Adipocyte (in vitro differentiated cells): ENCODE measurements at regions not wholly inside any gene's neighbourhood (a gene's known extent, or its start where the extent isn't known, plus 50 kb on each side); places are given as distances from the start of the nearest gene placed in this dataset.

Experiments
- DNase-seq: peaks from one replicate; pipeline ENCODE4 v3.0.0-alpha.2; 2015; ENCODE audit warnings: low read depth
- H3K27me3 ChIP-seq: replicated peaks from 2 replicates; pipeline ENCODE4 v1.7.0; 2013; ENCODE audit warnings: mild to moderate bottlenecking, low read length, moderate library complexity; ENCODE audit not compliant: control insufficient read depth, insufficient read depth
- H3K36me3 ChIP-seq: 2 replicates; pipeline ENCODE4 v1.7.0; 2013; ENCODE audit warnings: low read length, mild to moderate bottlenecking, moderate library complexity; ENCODE audit not compliant: control insufficient read depth, insufficient read depth, severe bottlenecking
- H3K4me1 ChIP-seq: 2 replicates; pipeline ENCODE4 v1.7.0; 2013; ENCODE audit warnings: mild to moderate bottlenecking, low read length, moderate library complexity; ENCODE audit not compliant: control insufficient read depth, insufficient read depth
- H3K4me3 ChIP-seq: 2 replicates; pipeline ENCODE4 v1.7.0; 2013; ENCODE audit warnings: mild to moderate bottlenecking, low read length, moderate library complexity
- H3K9ac ChIP-seq: 2 replicates; pipeline ENCODE4 v1.7.0; 2013; ENCODE audit warnings: mild to moderate bottlenecking, low read length, moderate library complexity
- H3K9me3 ChIP-seq: 2 replicates; pipeline ENCODE4 v1.7.0; 2013; ENCODE audit warnings: mild to moderate bottlenecking, low read length, moderate library complexity; ENCODE audit not compliant: control insufficient read depth

DNA sequence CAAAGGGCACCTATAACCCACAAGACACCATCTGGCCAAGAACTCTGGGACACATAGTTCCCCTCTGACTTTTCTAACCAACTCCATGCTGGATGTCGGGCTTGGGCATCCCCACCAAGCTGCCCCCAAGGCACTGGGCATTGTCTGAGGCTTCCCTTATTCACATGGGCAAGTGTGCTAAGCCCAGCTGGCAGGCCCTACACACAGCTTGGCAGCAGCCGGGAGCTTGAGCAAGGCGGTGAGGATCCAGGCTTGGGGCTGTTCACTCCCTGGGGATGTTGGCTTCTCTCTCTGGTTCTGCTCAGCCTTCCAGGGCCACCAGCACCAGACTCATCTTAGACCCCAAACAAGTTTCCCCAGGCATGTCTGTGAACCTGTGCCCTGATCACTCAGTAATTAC is 138.3 kb upstream of the KAZN start:
- Histone ChIP-seq H3K4me1 (no peaks in the 10 kb centered on the region), H3K27me3 (no peaks in the 10 kb centered on the region), H3K36me3 (no peaks in the 10 kb centered on the region), H3K9ac (no peak overlapping the region), H3K9me3 (no peaks in the 10 kb centered on the region), H3K4me3 (no peak overlapping the region)
- no peak for DNase-seq

DNA sequence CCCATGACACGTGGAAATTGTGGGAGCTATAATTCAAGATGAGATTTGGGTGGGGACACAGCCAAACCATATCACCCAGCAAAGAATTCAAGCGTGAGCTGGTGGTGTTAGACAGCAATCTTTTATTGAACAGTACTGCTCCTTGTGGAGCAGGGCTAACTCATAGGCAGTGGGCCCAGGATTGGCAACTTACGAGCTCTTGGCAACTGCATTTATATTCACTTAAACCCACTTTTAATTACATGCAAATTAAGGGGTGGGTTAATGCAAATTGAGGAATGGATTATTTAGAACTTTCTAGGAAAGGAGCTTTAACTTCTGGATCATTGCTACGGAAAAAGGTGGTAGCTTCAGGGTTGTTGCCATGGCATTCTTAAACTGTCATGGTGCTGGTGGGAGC is 135.6 kb upstream of the KAZN start:
- Histone ChIP-seq H3K4me3 (no peak overlapping the region), H3K9ac (no peak overlapping the region), H3K4me1 (no peaks in the 10 kb centered on the region), H3K36me3 (no peaks in the 10 kb centered on the region), H3K9me3 (no peaks in the 10 kb centered on the region), H3K27me3 (no peaks in the 10 kb centered on the region)
- DNase-seq = no peak

DNA sequence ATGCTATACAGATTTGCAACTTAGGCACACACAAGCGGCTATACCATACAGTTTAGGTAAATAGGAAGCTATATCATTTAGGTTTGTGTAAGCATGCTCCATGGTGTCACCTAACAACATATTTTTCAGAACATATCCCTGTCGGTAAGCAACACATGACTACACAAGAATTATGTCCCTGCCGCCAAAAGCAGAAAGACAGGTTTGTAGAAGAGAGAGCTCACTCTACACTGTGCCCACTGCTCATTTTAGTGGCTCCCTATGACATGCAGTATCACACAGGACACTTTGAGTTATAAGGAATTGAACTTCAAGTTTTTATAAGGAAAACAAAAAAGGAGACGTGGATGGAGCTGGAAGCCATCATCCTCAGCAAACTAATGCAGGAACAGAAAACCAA is 132.5 kb upstream of the KAZN start:
- H3K27me3 ChIP-seq = no peaks in the 10 kb centered on the region
- no peak overlapping the region for H3K9ac ChIP-seq
- no peak for DNase-seq
- no peaks in the 10 kb centered on the region for H3K36me3 ChIP-seq
- peaks cover 12% of the 10 kb centered on the region for H3K4me1 ChIP-seq
- no peak overlapping the region for H3K4me3 ChIP-seq
- H3K9me3 ChIP-seq = no peaks in the 10 kb centered on the region

DNA sequence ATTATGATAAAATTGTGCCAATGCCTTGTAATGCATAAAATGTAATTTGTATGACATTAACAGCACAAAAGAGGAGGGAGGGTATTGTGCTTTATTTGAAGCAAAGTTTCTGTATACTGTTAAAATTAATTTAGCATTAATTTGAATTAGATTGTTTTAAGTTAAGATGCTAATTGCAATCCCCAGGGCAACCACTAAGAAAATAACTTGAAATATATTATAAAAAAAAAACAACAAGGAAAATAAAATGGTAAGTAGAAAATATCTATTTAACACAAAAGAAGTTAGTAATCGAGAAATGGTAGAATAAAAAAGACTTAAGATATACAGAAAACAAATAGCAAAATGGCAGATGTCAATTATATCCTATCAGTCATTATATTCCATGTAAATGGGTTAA is 131.4 kb upstream of the KAZN start:
- Histone ChIP-seq H3K36me3 (no peaks in the 10 kb centered on the region), H3K27me3 (no peaks in the 10 kb centered on the region), H3K9ac (no peak overlapping the region), H3K4me3 (no peak overlapping the region), H3K9me3 (no peaks in the 10 kb centered on the region), H3K4me1 (peaks cover 12% of the 10 kb centered on the region)
- DNase-seq = no peak

DNA sequence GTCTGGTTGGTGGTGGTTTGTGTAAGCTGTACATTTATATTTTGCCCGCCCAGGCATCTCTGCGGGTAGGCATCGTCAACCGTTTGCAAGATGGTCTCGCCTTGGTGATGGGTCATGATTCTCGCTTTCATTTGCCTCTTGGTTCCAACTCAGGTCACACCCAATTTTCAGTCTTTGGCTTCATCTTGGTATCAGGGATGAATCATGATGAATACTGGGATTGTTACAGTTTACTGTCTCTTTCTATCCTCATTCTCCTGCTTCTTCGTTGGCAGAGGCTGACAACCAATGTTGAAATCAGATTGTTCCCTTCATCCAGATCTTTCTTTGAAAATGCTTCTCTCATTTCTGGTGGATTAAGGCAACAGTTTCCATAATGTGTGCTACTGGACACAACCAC is 129.7 kb upstream of the KAZN start:
- no peak overlapping the region for H3K4me3 ChIP-seq
- no peaks in the 10 kb centered on the region for H3K9me3 ChIP-seq
- H3K36me3 ChIP-seq = no peaks in the 10 kb centered on the region
- peaks cover 12% of the 10 kb centered on the region for H3K4me1 ChIP-seq
- no peak overlapping the region for H3K9ac ChIP-seq
- H3K27me3 ChIP-seq = no peaks in the 10 kb centered on the region
- DNase-seq = no peak

DNA sequence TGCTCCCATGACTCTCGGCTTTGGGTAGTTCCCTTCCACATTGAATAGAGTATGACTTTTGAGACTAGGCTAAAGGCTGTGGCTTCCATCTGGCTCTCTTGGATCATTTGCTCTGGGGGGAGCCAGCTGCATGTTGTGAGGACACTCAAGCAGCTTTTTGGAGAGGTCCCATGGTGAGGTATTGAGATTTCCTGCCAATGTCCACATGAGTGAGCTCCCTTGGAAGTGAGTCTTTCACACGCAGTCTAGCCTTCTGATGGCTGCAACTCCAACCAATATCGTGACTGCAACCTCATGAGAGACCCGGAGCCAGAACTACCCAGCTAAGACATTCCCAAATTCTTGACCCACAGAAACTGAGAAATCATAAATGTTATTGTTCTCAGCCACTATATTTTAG is 127.7 kb upstream of the KAZN start:
- no peaks in the 10 kb centered on the region for H3K36me3 ChIP-seq
- peaks cover 14% of the 10 kb centered on the region for H3K4me1 ChIP-seq
- no peak for DNase-seq
- no peak overlapping the region for H3K4me3 ChIP-seq
- H3K9me3 ChIP-seq = no peaks in the 10 kb centered on the region
- H3K27me3 ChIP-seq = no peaks in the 10 kb centered on the region
- no peak overlapping the region for H3K9ac ChIP-seq

DNA sequence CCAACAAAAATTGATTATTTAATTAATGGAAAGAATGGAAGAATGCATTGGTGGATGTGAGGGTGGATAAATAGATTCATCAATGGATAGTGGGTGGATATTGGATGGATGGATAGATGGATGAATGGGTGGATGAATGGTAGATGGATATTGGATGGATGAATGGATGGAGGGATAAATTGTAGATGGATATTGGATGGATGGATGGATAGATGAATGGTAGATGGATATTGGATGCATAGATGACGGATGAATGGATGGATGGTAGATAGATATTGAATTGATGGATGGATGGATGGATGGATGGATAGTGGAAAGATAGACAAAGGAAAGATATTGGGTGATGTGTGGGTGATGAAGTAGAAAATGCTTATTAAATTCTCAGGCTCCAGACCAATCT is 123.6 kb upstream of the KAZN start:
- no peak overlapping the region for H3K4me3 ChIP-seq
- DNase-seq = no peak
- H3K4me1 ChIP-seq = peaks cover 16% of the 10 kb centered on the region
- H3K9ac ChIP-seq = no peak overlapping the region
- no peaks in the 10 kb centered on the region for H3K9me3 ChIP-seq
- H3K27me3 ChIP-seq = no peaks in the 10 kb centered on the region
- no peaks in the 10 kb centered on the region for H3K36me3 ChIP-seq

DNA sequence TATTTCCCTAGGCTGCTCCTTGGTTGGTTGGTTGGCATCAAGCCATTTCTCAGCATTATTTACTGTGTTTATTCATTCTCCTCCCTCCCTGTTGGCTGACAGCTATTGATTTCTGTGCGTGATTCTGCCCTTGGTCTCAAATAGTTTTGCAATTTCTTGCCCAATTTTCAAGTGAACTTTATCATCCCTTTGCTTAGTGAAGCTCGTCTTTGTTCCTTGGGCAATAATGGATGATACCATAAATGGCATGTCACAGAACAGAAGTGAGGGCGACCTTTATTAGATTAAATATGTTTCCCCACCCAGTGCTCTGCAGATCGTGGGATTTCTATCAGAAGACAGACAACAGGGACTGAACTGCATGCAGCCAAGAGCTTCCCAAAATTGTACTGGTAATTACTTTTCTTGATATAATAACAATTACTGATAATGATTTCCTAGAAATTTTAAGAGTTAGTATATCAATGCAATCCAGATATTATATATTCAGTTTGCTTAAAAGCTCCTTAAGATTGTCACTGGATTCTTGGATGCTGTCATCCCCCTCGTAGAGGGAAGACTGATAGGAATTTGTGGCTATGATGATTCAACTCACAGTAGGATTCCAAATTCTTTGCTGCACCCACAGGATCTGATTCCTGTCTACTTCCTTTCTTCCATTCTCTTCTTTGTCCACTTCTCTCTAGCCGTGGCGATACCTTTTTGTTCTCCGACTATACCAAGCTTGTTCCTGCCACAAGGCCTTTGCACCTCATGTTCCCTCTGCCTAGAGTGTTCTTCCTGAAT is 122.1 kb upstream of the KAZN start:
- H3K9me3 ChIP-seq = no peaks in the 10 kb centered on the region
- H3K4me3 ChIP-seq = peak overlapping the region; percentile 75
- H3K9ac ChIP-seq = peak overlapping the region; percentile 64
- no peaks in the 10 kb centered on the region for H3K27me3 ChIP-seq
- no peak for DNase-seq
- H3K36me3 ChIP-seq = no peaks in the 10 kb centered on the region
- peaks cover 16% of the 10 kb centered on the region for H3K4me1 ChIP-seq

DNA sequence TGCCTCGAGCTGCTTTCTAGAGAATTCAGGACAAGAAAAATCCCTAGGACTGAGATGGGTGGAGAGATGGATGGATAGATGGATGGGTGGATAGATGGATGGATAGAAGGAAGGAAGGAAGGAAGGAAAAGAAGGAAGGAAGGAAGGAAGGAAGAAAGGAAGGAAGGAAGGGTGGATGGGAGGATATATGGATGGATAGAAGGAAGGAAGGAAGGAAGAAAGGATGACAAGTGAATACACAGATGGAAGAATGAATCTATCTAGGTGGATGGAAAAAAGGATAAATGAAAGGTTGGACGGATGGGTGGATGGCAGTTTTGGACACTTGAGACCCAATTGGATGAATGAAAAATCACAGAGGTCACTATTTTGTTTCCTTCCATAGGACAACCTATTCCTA is 120.4 kb upstream of the KAZN start:
- H3K36me3 ChIP-seq = no peaks in the 10 kb centered on the region
- no peak overlapping the region for H3K9ac ChIP-seq
- no peak for DNase-seq
- no peaks in the 10 kb centered on the region for H3K9me3 ChIP-seq
- peak overlapping the region; percentile 75 for H3K4me3 ChIP-seq
- H3K4me1 ChIP-seq = peaks cover 16% of the 10 kb centered on the region
- no peaks in the 10 kb centered on the region for H3K27me3 ChIP-seq

DNA sequence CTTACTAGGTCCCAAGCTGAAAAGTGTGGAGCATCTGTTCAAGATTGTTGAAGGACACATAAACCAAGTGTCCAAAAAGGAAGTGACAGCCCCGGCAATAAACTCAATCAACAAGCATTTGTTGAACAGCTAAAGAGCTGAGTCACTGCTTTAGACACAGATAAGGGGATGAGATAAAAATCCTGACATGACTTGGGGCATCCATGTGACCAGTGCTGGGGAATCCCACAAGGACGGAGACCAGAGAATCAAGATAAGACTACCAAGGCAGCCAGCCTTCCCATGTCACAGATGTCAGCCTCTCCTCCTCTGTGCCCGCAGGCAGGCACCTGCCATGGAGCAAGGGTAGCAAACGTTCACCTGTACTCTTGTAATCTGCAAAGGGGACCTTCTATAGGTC is 118.6 kb upstream of the KAZN start:
- peaks cover 16% of the 10 kb centered on the region for H3K4me1 ChIP-seq
- peaks cover 7% of the 10 kb centered on the region for H3K9me3 ChIP-seq
- H3K36me3 ChIP-seq = peaks cover 4% of the 10 kb centered on the region
- H3K4me3 ChIP-seq = no peak overlapping the region
- H3K27me3 ChIP-seq = no peaks in the 10 kb centered on the region
- no peak for DNase-seq
- no peak overlapping the region for H3K9ac ChIP-seq

DNA sequence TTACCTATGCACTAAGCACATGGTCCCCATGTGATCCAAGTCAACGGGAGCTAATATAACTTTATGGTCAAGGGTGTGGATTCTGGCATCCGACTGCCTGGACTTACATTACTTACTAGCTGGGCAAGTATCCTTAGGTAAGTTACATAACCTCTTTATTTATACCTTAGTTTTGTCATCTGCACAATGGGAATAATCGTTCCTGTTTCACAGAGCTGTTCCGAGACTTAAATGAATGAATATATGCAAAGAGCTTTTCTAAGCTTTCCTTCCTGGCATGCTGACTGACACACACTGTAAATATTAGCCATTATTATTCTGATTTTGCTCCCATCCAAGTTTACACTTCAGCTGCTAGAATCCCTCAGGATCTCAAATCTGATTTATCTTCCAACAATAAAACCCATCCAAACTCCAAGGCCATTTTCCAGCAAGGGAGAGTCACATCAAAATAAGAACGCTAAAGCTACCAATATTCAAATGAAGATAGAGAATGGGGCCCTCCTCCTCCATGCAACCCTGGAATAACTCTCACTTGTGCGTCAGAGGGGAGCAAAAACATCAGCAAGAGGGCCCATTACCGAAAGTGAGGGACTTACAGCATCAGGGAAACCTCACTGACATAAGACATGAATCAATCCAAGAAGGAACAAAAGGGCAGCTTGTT is 115.6 kb upstream of the KAZN start:
- Histone ChIP-seq H3K9me3 (peaks cover 7% of the 10 kb centered on the region), H3K4me3 (no peak overlapping the region), H3K9ac (no peak overlapping the region), H3K4me1 (peaks cover 28% of the 10 kb centered on the region), H3K27me3 (no peaks in the 10 kb centered on the region), H3K36me3 (peaks cover 5% of the 10 kb centered on the region)
- DNase-seq = no peak
